Mesendoderm (in vitro differentiated cells): ENCODE measurements at regions not wholly inside any gene's neighbourhood (a gene's known extent, or its start where the extent isn't known, plus 50 kb on each side); places are given as distances from the start of the nearest gene placed in this dataset.

Experiments used
- DNase-seq: peaks from one replicate; pipeline ENCODE4 v3.0.0; 2013
- H2AK5ac ChIP-seq: 2 replicates; pipeline ENCODE4 v1.6.1; 2013; ENCODE audit warnings: low read length, inconsistent platforms
- H2BK120ac ChIP-seq: 2 replicates; pipeline ENCODE4 v1.6.1; 2013; ENCODE audit warnings: low read depth, mild to moderate bottlenecking, low read length, moderate library complexity, mixed read lengths
- H2BK15ac ChIP-seq: replicated peaks from 2 replicates; pipeline ENCODE4 v1.6.1; 2013; ENCODE audit warnings: low read depth, mild to moderate bottlenecking, moderate library complexity
- H2BK5ac ChIP-seq: 2 replicates; pipeline ENCODE4 v1.6.1; 2013; ENCODE audit warnings: low read length, inconsistent platforms
- H3K18ac ChIP-seq: 2 replicates; pipeline ENCODE4 v1.6.1; 2013; ENCODE audit warnings: mild to moderate bottlenecking, low read length, mixed read lengths
- H3K23ac ChIP-seq: one replicate; pipeline ENCODE4 v1.6.1; 2013; ENCODE audit warnings: low read length
- H3K27ac ChIP-seq: 2 replicates; pipeline ENCODE4 v1.5.1; 2013; ENCODE audit warnings: low read depth, mild to moderate bottlenecking, inconsistent platforms, low read length, moderate library complexity
- H3K27me3 ChIP-seq: 2 replicates; pipeline ENCODE4 v1.6.1; 2013; ENCODE audit warnings: low read length, control low read depth, mild to moderate bottlenecking, inconsistent platforms; ENCODE audit not compliant: insufficient read depth, poor library complexity
- H3K36me3 ChIP-seq: 2 replicates; pipeline ENCODE4 v1.6.1; 2013; ENCODE audit warnings: low read length, inconsistent platforms; ENCODE audit not compliant: control insufficient read depth, insufficient read depth
- H3K4ac ChIP-seq: one replicate; pipeline ENCODE4 v1.6.1; 2013; ENCODE audit warnings: low read depth, mild to moderate bottlenecking, low read length, moderate library complexity
- H3K4me1 ChIP-seq: 2 replicates; pipeline ENCODE4 v1.6.1; 2013; ENCODE audit warnings: low read depth, low read length, inconsistent platforms; ENCODE audit not compliant: control insufficient read depth
- H3K4me2 ChIP-seq: 2 replicates; pipeline ENCODE4 v1.6.1; 2013; ENCODE audit warnings: low read length
- H3K4me3 ChIP-seq: 2 replicates; pipeline ENCODE4 v1.5.1; 2013; ENCODE audit warnings: mild to moderate bottlenecking, low read length
- H3K56ac ChIP-seq: one replicate; pipeline ENCODE4 v1.6.1; 2013; ENCODE audit warnings: low read length
- H3K79me1 ChIP-seq: 2 replicates; pipeline ENCODE4 v1.6.1; 2013; ENCODE audit warnings: low read length, inconsistent platforms
- H3K79me2 ChIP-seq: 2 replicates; pipeline ENCODE4 v1.6.1; 2013; ENCODE audit warnings: mild to moderate bottlenecking, low read length; ENCODE audit not compliant: control insufficient read depth, insufficient read depth
- H3K9ac ChIP-seq: 2 replicates; pipeline ENCODE4 v1.6.1; 2013; ENCODE audit warnings: low read length, inconsistent platforms
- H4K5ac ChIP-seq: one replicate; pipeline ENCODE4 v1.6.1; 2013; ENCODE audit warnings: low read length
- H4K8ac ChIP-seq: one replicate; pipeline ENCODE4 v1.6.1; 2013; ENCODE audit warnings: low read depth, mild to moderate bottlenecking, control low read depth, low read length, moderate library complexity
- WGBS: extraction: QIAGEN DNeasy Blood & Tissue Kit; methylation state at CpG from one replicate; pipeline ENCODE4 v1.1.7; 2013; ENCODE audit warnings: low lambda C conversion rate, missing lambda C conversion rate; ENCODE audit not compliant: insufficient coverage; ENCODE audit errors: extremely low coverage; 5-methylcytosine and 5-hydroxymethylcytosine counted together

- Histone ChIP-seq H3K27me3 (no peaks in the 10 kb centered on the region), H2AK5ac (no peak overlapping the region), H3K23ac (no peak overlapping the region), H2BK15ac (no peak overlapping the region), H3K79me1 (no peaks in the 10 kb centered on the region), H3K27ac (no peak overlapping the region), H4K5ac (no peak overlapping the region), H3K36me3 (no peaks in the 10 kb centered on the region), H3K79me2 (no peaks in the 10 kb centered on the region), H2BK5ac (no peak overlapping the region), H3K4me2 (no peak overlapping the region), H3K18ac (no peak overlapping the region), H3K56ac (no peak overlapping the region), H3K4me1 (no peaks in the 10 kb centered on the region), H3K4me3 (no peak overlapping the region), H3K9ac (no peak overlapping the region), H3K4ac (no peak overlapping the region), H2BK120ac (no peak overlapping the region), H4K8ac (no peak overlapping the region)
- DNase-seq: no peak
- no CpG with 5 or more reads among the region's 2 CpGs for WGBS
Measured at GRCh38 chr2:52222128-52222527, 1190.2 kb upstream of the NRXN1 start.

GRCh38 chr2:52220393-52220792 lies 1188.5 kb upstream of the NRXN1 start:
- Histone ChIP-seq H3K27me3 (no peaks in the 10 kb centered on the region), H3K79me2 (no peaks in the 10 kb centered on the region), H3K18ac (no peak overlapping the region), H3K4me1 (no peaks in the 10 kb centered on the region), H2BK5ac (no peak overlapping the region), H4K5ac (no peak overlapping the region), H2BK120ac (no peak overlapping the region), H3K4me3 (no peak overlapping the region), H3K36me3 (no peaks in the 10 kb centered on the region), H3K9ac (no peak overlapping the region), H3K4ac (no peak overlapping the region), H3K27ac (no peak overlapping the region), H2BK15ac (no peak overlapping the region), H2AK5ac (no peak overlapping the region), H3K56ac (no peak overlapping the region), H3K23ac (no peak overlapping the region), H3K79me1 (no peaks in the 10 kb centered on the region), H4K8ac (no peak overlapping the region), H3K4me2 (no peak overlapping the region)
- WGBS: no CpG with 5 or more reads among the region's 2 CpGs
- DNase-seq: no peak

GRCh38 chr2:52210611-52211010 lies 1178.7 kb upstream of the NRXN1 start:
- Histone ChIP-seq H3K4me1 (no peaks in the 10 kb centered on the region), H3K36me3 (no peaks in the 10 kb centered on the region), H2BK120ac (no peak overlapping the region), H4K5ac (no peak overlapping the region), H4K8ac (no peak overlapping the region), H3K23ac (no peak overlapping the region), H3K79me1 (no peaks in the 10 kb centered on the region), H3K27ac (no peak overlapping the region), H3K56ac (no peak overlapping the region), H3K4me3 (no peak overlapping the region), H3K4ac (no peak overlapping the region), H2BK15ac (no peak overlapping the region), H3K79me2 (no peaks in the 10 kb centered on the region), H3K27me3 (no peaks in the 10 kb centered on the region), H2BK5ac (no peak overlapping the region), H2AK5ac (no peak overlapping the region), H3K4me2 (no peak overlapping the region), H3K18ac (no peak overlapping the region), H3K9ac (no peak overlapping the region)
- no CpG with 5 or more reads among the region's 2 CpGs for WGBS
- DNase-seq: no peak

GRCh38 chr2:52210161-52210560 lies 1178.2 kb upstream of the NRXN1 start:
- Histone ChIP-seq H3K79me1 (no peaks in the 10 kb centered on the region), H3K4me3 (no peak overlapping the region), H3K4me2 (no peak overlapping the region), H3K18ac (no peak overlapping the region), H3K27me3 (no peaks in the 10 kb centered on the region), H3K56ac (no peak overlapping the region), H3K4me1 (no peaks in the 10 kb centered on the region), H3K23ac (no peak overlapping the region), H3K79me2 (no peaks in the 10 kb centered on the region), H2BK15ac (no peak overlapping the region), H4K8ac (no peak overlapping the region), H2AK5ac (no peak overlapping the region), H3K36me3 (no peaks in the 10 kb centered on the region), H3K9ac (no peak overlapping the region), H3K4ac (no peak overlapping the region), H4K5ac (no peak overlapping the region), H3K27ac (no peak overlapping the region), H2BK120ac (no peak overlapping the region), H2BK5ac (no peak overlapping the region)
- no peak for DNase-seq
- no CpG with 5 or more reads among the region's 1 CpG for WGBS

- Histone ChIP-seq H3K4me2 (no peak overlapping the region), H4K5ac (no peak overlapping the region), H2BK120ac (no peak overlapping the region), H2BK15ac (no peak overlapping the region), H3K4me3 (no peak overlapping the region), H3K4ac (no peak overlapping the region), H3K23ac (no peak overlapping the region), H4K8ac (no peak overlapping the region), H3K4me1 (peaks cover 2% of the 10 kb centered on the region), H3K79me1 (no peaks in the 10 kb centered on the region), H3K27ac (no peak overlapping the region), H2BK5ac (no peak overlapping the region), H3K56ac (no peak overlapping the region), H3K9ac (no peak overlapping the region), H3K36me3 (no peaks in the 10 kb centered on the region), H3K27me3 (no peaks in the 10 kb centered on the region), H2AK5ac (no peak overlapping the region), H3K18ac (no peak overlapping the region), H3K79me2 (no peaks in the 10 kb centered on the region)
- no CpG with 5 or more reads among the region's 2 CpGs for WGBS
- no peak for DNase-seq
Measured at GRCh38 chr2:52194342-52194741, 1162.4 kb upstream of the NRXN1 start.

GRCh38 chr2:52193804-52194203 lies 1161.9 kb upstream of the NRXN1 start:
- H2BK15ac ChIP-seq: no peak overlapping the region
- no peaks in the 10 kb centered on the region for H3K36me3 ChIP-seq
- H3K23ac ChIP-seq: no peak overlapping the region
- H3K27ac ChIP-seq: no peak overlapping the region
- no peak overlapping the region for H4K8ac ChIP-seq
- no peak overlapping the region for H3K4me3 ChIP-seq
- DNase-seq: no peak
- H3K79me1 ChIP-seq: no peaks in the 10 kb centered on the region
- peaks cover 2% of the 10 kb centered on the region for H3K4me1 ChIP-seq
- H4K5ac ChIP-seq: no peak overlapping the region
- H3K4me2 ChIP-seq: no peak overlapping the region
- no peak overlapping the region for H3K56ac ChIP-seq
- no peaks in the 10 kb centered on the region for H3K79me2 ChIP-seq
- H2BK120ac ChIP-seq: no peak overlapping the region
- WGBS: no CpG with 5 or more reads among the region's 2 CpGs
- no peak overlapping the region for H2AK5ac ChIP-seq
- no peak overlapping the region for H3K4ac ChIP-seq
- no peaks in the 10 kb centered on the region for H3K27me3 ChIP-seq
- no peak overlapping the region for H3K18ac ChIP-seq
- H2BK5ac ChIP-seq: no peak overlapping the region
- no peak overlapping the region for H3K9ac ChIP-seq
